ENCODE measurements at regions not wholly inside any gene's neighbourhood (a gene's known extent, or its start where the extent isn't known, plus 50 kb on each side); places are given as distances from the start of the nearest gene placed in this dataset.

DNA sequence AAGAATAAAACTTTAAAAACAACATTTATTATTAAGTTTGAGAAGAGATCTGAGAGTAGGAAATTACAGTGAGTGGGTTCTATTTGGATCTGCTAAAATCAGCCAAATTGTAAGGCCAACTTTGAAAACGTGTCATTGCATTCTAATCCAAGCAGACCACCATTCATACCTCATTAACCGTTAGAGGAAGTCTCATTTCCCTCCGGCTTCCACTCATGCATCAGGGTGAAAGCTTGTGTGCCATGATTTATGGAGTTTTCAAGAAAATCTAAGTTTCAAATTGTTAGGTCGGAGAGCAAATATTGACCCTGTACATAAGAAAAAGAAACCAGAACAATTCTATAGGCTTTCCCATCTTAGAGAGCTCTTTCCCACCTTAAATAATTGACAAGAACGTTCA lies 166.6 kb upstream of the NRG3 start:
- Histone ChIP-seq H2AFZ (ENCODE audit: insufficient read depth, low read depth, low read length, poor library complexity, severe bottlenecking) (no peak overlapping the region), H3K4me2 (replicated peaks; ENCODE audit: extremely low read depth, low read length, poor library complexity, severe bottlenecking) (no peak overlapping the region), H3K27me3 (ENCODE audit: control insufficient read depth in 2 of 2, insufficient read depth in 2 of 2, low read length in 2 of 2) (no peaks in the 10 kb centered on the region), H3K9ac (ENCODE audit: insufficient read depth, low read length, poor library complexity, severe bottlenecking) (no peak overlapping the region), H3K79me2 (ENCODE audit: insufficient read depth, low read length) (no peaks in the 10 kb centered on the region), H3K9me3 (replicated peaks in 1 of 2; ENCODE audit: control insufficient read depth in 1 of 2, insufficient read depth in 1 of 2, low read length in 2 of 2) (no peaks in the 10 kb centered on the region), H3K4me3 (replicated peaks in 1 of 3; ENCODE audit: low read depth in 2 of 3, low read length in 3 of 3) (no peak overlapping the region), H3K27ac (ENCODE audit: low read depth in 1 of 2, low read length in 2 of 2) (no peak overlapping the region), H4K20me1 (ENCODE audit: insufficient read depth, low read length) (no peaks in the 10 kb centered on the region), H3K4me1 (ENCODE audit: control insufficient read depth in 1 of 2, insufficient read depth in 2 of 2, low read length in 2 of 2) (no peaks in the 10 kb centered on the region), H3K36me3 (replicated peaks in 1 of 2; ENCODE audit: control insufficient read depth in 1 of 2, insufficient read depth in 2 of 2, low read length in 2 of 2) (no peaks in the 10 kb centered on the region)
- intact Hi-C loops (cut with micrococcal nuclease), result no loop called here
- Mint-ChIP-seq H3K4me1 (no peaks in the 10 kb centered on the region), H3K27ac (no peak overlapping the region), H3K4me3 (no peak overlapping the region), H3K9me3 (peaks cover 2 to 5% (median 2%) of the 10 kb centered on the region in 7 donors), H3K36me3 (no peaks in the 10 kb centered on the region), H3K27me3 (ENCODE audit: low read depth in 3 of 3) (peaks cover 0 to 2% (median 0%) of the 10 kb centered on the region in 3 donors)
- TF ChIP-seq, protein P1, sequence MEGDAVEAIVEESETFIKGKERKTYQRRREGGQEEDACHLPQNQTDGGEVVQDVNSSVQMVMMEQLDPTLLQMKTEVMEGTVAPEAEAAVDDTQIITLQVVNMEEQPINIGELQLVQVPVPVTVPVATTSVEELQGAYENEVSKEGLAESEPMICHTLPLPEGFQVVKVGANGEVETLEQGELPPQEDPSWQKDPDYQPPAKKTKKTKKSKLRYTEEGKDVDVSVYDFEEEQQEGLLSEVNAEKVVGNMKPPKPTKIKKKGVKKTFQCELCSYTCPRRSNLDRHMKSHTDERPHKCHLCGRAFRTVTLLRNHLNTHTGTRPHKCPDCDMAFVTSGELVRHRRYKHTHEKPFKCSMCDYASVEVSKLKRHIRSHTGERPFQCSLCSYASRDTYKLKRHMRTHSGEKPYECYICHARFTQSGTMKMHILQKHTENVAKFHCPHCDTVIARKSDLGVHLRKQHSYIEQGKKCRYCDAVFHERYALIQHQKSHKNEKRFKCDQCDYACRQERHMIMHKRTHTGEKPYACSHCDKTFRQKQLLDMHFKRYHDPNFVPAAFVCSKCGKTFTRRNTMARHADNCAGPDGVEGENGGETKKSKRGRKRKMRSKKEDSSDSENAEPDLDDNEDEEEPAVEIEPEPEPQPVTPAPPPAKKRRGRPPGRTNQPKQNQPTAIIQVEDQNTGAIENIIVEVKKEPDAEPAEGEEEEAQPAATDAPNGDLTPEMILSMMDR (IDR thresholded peaks at IDR 0.05), result no peak
- DNase-seq, result no peak
- WGBS (ENCODE audit: insufficient coverage), result no CpG with 5 or more reads among the region's 5 CpGs

DNA sequence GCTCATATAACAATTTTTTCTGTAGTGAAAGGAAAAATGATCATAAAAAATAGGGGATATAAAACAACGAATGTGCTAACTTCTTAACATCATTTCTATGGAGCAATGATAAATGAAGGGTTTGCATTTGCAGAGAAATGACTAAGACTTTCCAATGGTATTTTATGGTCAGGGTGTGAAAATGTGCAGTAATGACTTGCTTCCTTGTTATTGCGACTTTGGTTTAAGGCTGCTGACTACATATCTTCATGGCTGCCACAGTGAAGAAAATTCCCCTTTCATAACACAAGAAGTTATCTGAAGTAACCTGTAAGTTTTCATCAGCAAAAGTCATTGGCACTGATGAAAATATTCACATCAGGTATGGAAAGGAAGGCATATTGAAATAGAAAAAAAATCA lies 166.1 kb upstream of the NRG3 start:
- H3K79me2 ChIP-seq (ENCODE audit: insufficient read depth, low read length), result no peaks in the 10 kb centered on the region
- no peaks in the 10 kb centered on the region for H3K9me3 ChIP-seq (replicated peaks in 1 of 2; ENCODE audit: control insufficient read depth in 1 of 2, insufficient read depth in 1 of 2, low read length in 2 of 2)
- no peak overlapping the region for H3K27ac Mint-ChIP-seq
- intact Hi-C loops (cut with micrococcal nuclease), result no loop called here
- H3K4me3 Mint-ChIP-seq, result no peak overlapping the region
- H4K20me1 ChIP-seq (ENCODE audit: insufficient read depth, low read length), result no peaks in the 10 kb centered on the region
- no peak overlapping the region for H3K4me2 ChIP-seq (replicated peaks; ENCODE audit: extremely low read depth, low read length, poor library complexity, severe bottlenecking)
- H3K9me3 Mint-ChIP-seq, result peaks cover 2 to 5% (median 2%) of the 10 kb centered on the region in 7 donors
- no peaks in the 10 kb centered on the region for H3K4me1 ChIP-seq (ENCODE audit: control insufficient read depth in 1 of 2, insufficient read depth in 2 of 2, low read length in 2 of 2)
- no peak for DNase-seq
- H3K27me3 Mint-ChIP-seq (ENCODE audit: low read depth in 3 of 3), result peaks cover 0 to 2% (median 0%) of the 10 kb centered on the region in 3 donors
- H3K27me3 ChIP-seq (ENCODE audit: control insufficient read depth in 2 of 2, insufficient read depth in 2 of 2, low read length in 2 of 2), result no peaks in the 10 kb centered on the region
- no peak overlapping the region for H3K27ac ChIP-seq (ENCODE audit: low read depth in 1 of 2, low read length in 2 of 2)
- no CpG with 5 or more reads among the region's 2 CpGs for WGBS (ENCODE audit: insufficient coverage)
- H2AFZ ChIP-seq (ENCODE audit: insufficient read depth, low read depth, low read length, poor library complexity, severe bottlenecking), result no peak overlapping the region
- H3K4me1 Mint-ChIP-seq, result no peaks in the 10 kb centered on the region
- TF ChIP-seq, protein P1 (IDR thresholded peaks at IDR 0.05), result no peak
- H3K36me3 Mint-ChIP-seq, result no peaks in the 10 kb centered on the region
- no peaks in the 10 kb centered on the region for H3K36me3 ChIP-seq (replicated peaks in 1 of 2; ENCODE audit: control insufficient read depth in 1 of 2, insufficient read depth in 2 of 2, low read length in 2 of 2)
- no peak overlapping the region for H3K4me3 ChIP-seq (replicated peaks in 1 of 3; ENCODE audit: low read depth in 2 of 3, low read length in 3 of 3)
- H3K9ac ChIP-seq (ENCODE audit: insufficient read depth, low read length, poor library complexity, severe bottlenecking), result no peak overlapping the region
